Spleen (tissue), 7 donors: ENCODE measurements at regions not wholly inside any gene's neighbourhood (a gene's known extent, or its start where the extent isn't known, plus 50 kb on each side); places are given as distances from the start of the nearest gene placed in this dataset.

Experiments
- CTCF ChIP-seq, 11 experiments: fragments of 200-600 bp in 7 of 11; fragments of 450-650 bp in 4 of 11; sonication (generic) in 4 of 11; IDR thresholded peaks in 8 of 11; conservative IDR thresholded peaks in 3 of 11; 1 replicate in 7 of 11; 2 replicates in 4 of 11; pipeline versions ENCODE4 v1.4.0 to v1.8.0; 2016 to 2021; ENCODE audit warnings: antibody characterized with exemption in 11 of 11, inconsistent platforms in 4 of 11, mild to moderate bottlenecking in 1 of 11
- POLR2A ChIP-seq, 3 donors: fragments of 450-650 bp; IDR thresholded peaks; one replicate each; pipeline ENCODE4 v1.5.1; 2017; ENCODE audit warnings: antibody characterized with exemption in 3 of 3, mild to moderate bottlenecking in 1 of 3
- POLR2AphosphoS5 ChIP-seq, 3 donors: sonication (generic); formaldehyde crosslinking; IDR thresholded peaks; one replicate each; pipeline ENCODE4 v1.5.1; 2017; ENCODE audit warnings: antibody characterized with exemption in 3 of 3
- donor health status: DM: no; HTN: no; CAD: no; lungs with moderate emphysema.
- donor health status: DM: no; HTN: no; CAD: no.
- donor health status: DM: no; HTN: no; CAD: no.

GRCh38 chr1:199089393-199090122, 450.7 kb downstream of the PTPRC start:
- TF ChIP-seq CTCF (IDR thresholded peaks at IDR 0.05 in 8 of 11, conservative IDR thresholded peaks at IDR 0.05 in 3 of 11) (no peak), POLR2AphosphoS5 (IDR thresholded peaks at IDR 0.05) (no peak), POLR2A (IDR thresholded peaks at IDR 0.05) (no peak)
